BLaER1 treated with 17β-estradiol and CSF1 and Interleukin-3, amounts not matched to agents 10 nM and 100 nM (cell line): ENCODE measurements at regions not wholly inside any gene's neighbourhood (a gene's known extent, or its start where the extent isn't known, plus 50 kb on each side); places are given as distances from the start of the nearest gene placed in this dataset.

Source experiments
- H3K27ac ChIP-seq, 11 experiments: shearing (Covaris generic); formaldehyde crosslinking; 2 replicates each; pipeline ENCODE4 v1.8.1; 2022
- H3K27me3 ChIP-seq, 11 experiments: shearing (Covaris generic); formaldehyde crosslinking; 2 replicates each; pipeline ENCODE4 v1.8.1; 2022
- H3K36me3 ChIP-seq, 11 experiments: shearing (Covaris generic); formaldehyde crosslinking; 2 replicates each; pipeline ENCODE4 v1.8.1; 2022
- H3K4me1 ChIP-seq, 10 experiments: shearing (Covaris generic); formaldehyde crosslinking; 2 replicates each; pipeline ENCODE4 v1.8.1; 2022
- H3K4me2 ChIP-seq, 11 experiments: shearing (Covaris generic); formaldehyde crosslinking; 2 replicates each; pipeline ENCODE4 v1.8.1; 2022
- H3K4me3 ChIP-seq, 10 experiments: shearing (Covaris generic); formaldehyde crosslinking; 2 replicates each; pipeline ENCODE4 v1.8.1; 2022
- H3K9ac ChIP-seq, 11 experiments: shearing (Covaris generic); formaldehyde crosslinking; 2 replicates each; pipeline ENCODE4 v1.8.1; 2022
- H3K9me3 ChIP-seq, 11 experiments: shearing (Covaris generic); formaldehyde crosslinking; replicated peaks in 1 of 11; 2 replicates each; pipeline ENCODE4 v1.8.1; 2022
- H4K20me1 ChIP-seq, 11 experiments: shearing (Covaris generic); formaldehyde crosslinking; 2 replicates each; pipeline ENCODE4 v1.8.1; 2022
- Cebpa-rat ChIP-seq, 11 experiments: shearing (Covaris generic); IDR thresholded peaks; 2 replicates each; pipeline ENCODE4 v1.8.1; 2022

DNA sequence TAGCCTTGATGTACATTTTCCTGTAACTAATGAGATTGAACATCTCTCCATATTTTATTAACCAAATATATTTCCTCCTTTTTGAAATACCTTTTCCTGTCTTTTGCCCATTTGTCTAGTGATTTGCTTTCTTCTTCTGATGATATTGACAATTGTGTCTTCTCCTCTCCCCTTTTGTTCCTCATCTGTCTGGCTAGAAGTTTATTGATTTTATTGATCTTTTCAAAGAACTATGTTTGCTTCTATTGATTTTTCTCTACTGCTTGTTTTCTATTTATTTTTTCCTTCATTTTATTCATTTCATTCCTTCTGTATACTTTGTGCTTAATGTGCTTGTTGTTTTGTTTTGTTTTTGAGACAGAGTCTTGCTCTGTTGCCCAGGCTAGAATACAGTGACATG is 181.4 kb upstream of the SMIM23 start:
- Histone ChIP-seq H3K36me3 (no peaks in the 10 kb centered on the region), H3K9me3 (peaks cover 0 to 8% (median 0%) of the 10 kb centered on the region in 11 experiments; a peak in 4 of 22 replicates), H3K4me2 (no peak overlapping the region), H4K20me1 (no peaks in the 10 kb centered on the region), H3K9ac (no peak overlapping the region), H3K4me1 (peaks cover 14 to 21% (median 17%) of the 10 kb centered on the region in 10 experiments), H3K27me3 (no peaks in the 10 kb centered on the region; a peak in 1 of 22 replicates), H3K27ac (no peak overlapping the region), H3K4me3 (no peak overlapping the region)
- no peak for TF ChIP-seq Cebpa-rat (IDR thresholded peaks at IDR 0.05)

DNA sequence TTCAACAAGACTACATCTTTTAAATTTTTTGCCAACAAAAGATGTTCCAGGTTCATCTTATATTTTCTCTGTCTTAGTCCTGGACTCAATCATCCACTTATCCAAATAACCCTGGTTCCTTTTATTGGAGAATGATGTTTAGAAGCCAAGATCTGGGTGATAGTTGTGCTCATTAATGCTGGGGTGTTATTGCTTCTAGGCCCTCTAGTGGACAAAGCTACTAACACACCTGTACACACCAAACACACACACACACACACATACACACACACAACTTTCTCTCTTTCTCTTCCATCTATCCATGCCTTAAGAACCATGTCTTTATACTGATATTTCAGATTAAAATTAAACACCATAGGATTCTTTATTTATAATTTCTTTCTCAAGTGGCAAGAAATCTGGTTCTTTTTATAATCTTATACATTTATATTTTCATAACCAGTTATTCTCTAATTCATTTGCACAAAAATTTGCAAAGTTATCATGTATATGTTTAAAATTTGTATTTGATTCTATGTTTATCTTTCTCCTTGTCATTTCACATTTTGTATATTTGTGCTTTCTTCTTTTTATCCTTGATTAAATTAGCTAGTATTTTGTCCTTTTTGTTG is 179.1 kb upstream of the SMIM23 start:
- peaks cover 1 to 6% (median 2%) of the 10 kb centered on the region in 10 experiments; a peak in 16 of 20 replicates for H3K4me1 ChIP-seq
- TF ChIP-seq Cebpa-rat (IDR thresholded peaks at IDR 0.05) = no peak

DNA sequence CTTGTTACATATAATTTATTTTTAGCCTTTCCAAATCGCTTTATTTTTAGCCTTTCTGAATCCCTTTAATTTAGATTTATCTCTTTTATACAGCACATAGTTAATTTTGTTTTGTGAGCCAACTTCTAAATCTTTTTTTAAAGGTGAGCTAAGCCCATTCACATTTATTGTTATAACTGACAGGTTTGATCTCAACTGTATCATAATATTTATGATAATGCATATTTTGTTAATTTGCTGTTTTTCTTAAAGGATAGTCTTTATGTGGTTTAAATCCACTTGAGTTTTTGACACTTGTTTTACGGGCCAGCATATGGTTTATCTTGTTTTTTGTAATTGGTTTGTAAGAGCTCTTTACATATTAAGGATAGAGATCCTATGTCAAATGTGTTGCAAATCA is 177.8 kb upstream of the SMIM23 start:
- no peak overlapping the region for H3K9ac ChIP-seq

More for the DNA sequence above, 179.1 kb upstream of the SMIM23 start:
- Histone ChIP-seq H3K27me3 (no peaks in the 10 kb centered on the region; a peak in 1 of 22 replicates), H3K27ac (no peak overlapping the region), H3K4me2 (no peak overlapping the region), H3K9me3 (peaks cover 0 to 8% (median 0%) of the 10 kb centered on the region in 11 experiments; a peak in 4 of 22 replicates), H3K4me3 (no peak overlapping the region), H4K20me1 (no peaks in the 10 kb centered on the region), H3K36me3 (no peaks in the 10 kb centered on the region), H3K9ac (no peak overlapping the region)

DNA sequence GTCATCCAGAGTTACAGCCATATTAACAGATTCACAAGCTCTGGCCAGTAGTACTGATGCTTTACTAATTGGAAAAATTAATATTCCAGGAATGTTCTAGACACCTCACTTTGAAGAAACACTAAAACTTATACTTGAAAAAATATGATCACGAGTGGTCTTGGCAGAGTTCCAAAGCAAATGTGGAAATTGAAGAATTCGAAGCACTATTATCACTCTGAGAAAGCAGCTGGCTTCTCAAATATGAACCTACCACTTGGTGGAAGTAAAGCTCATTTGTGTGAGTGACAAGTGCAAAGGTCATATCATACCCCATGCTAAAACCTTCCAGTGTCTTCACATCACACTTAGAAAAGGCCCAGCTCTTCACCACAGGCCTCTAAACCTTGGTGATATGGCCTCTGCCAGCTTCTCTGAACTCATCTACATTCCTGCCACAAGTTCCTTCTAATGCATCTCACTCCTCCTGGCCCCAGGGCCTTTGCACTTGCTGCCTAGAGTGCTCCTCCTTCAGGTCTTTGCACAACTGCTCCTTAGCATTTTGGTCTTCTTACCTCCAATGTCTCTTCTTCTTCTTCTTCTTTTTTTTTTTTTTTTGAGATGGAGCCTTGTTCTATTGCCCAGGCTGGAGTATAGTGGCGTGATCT is 175.7 kb upstream of the SMIM23 start:
- peaks cover 0 to 8% (median 0%) of the 10 kb centered on the region in 11 experiments; a peak in 4 of 22 replicates for H3K9me3 ChIP-seq
- H3K4me1 ChIP-seq = no peaks in the 10 kb centered on the region
- no peaks in the 10 kb centered on the region for H4K20me1 ChIP-seq
- H3K9ac ChIP-seq = no peak overlapping the region
- no peaks in the 10 kb centered on the region for H3K36me3 ChIP-seq
- H3K27ac ChIP-seq = no peak overlapping the region
- no peak for TF ChIP-seq Cebpa-rat (IDR thresholded peaks at IDR 0.05)
- H3K4me3 ChIP-seq = no peak overlapping the region
- H3K27me3 ChIP-seq = no peaks in the 10 kb centered on the region; a peak in 1 of 22 replicates
- H3K4me2 ChIP-seq = no peak overlapping the region

More for the DNA sequence above, 177.8 kb upstream of the SMIM23 start:
- H3K9me3 ChIP-seq = peaks cover 0 to 8% (median 0%) of the 10 kb centered on the region in 11 experiments; a peak in 4 of 22 replicates
- H3K4me3 ChIP-seq = no peak overlapping the region
- H3K4me2 ChIP-seq = no peak overlapping the region
- H3K27me3 ChIP-seq = no peaks in the 10 kb centered on the region; a peak in 1 of 22 replicates
- H3K4me1 ChIP-seq = no peaks in the 10 kb centered on the region
- no peaks in the 10 kb centered on the region for H3K36me3 ChIP-seq
- TF ChIP-seq Cebpa-rat (IDR thresholded peaks at IDR 0.05) = no peak
- H3K27ac ChIP-seq = no peak overlapping the region
- no peaks in the 10 kb centered on the region for H4K20me1 ChIP-seq

DNA sequence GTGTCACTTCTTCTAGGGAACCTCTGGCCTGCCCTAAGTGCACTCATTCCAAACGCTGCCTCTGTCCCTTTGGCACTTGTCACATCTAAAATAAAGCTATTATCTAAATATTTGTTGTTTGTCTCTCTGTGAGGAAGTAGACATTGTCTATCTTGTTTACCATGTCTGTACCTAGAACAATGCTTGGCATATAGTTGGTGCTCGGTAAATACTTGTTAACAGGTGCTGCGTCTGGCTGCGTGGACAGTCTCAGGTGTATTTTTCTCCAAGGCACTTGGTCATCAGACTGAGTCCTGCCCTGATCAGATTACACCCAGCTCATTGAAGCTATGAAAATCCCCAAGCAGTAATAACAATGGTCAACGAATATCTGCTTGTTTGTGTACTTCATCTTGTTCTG is 174.9 kb upstream of the SMIM23 start:
- H4K20me1 ChIP-seq = no peaks in the 10 kb centered on the region
- no peaks in the 10 kb centered on the region for H3K36me3 ChIP-seq
- no peak for TF ChIP-seq Cebpa-rat (IDR thresholded peaks at IDR 0.05)
- no peaks in the 10 kb centered on the region for H3K4me1 ChIP-seq
- no peaks in the 10 kb centered on the region; a peak in 1 of 22 replicates for H3K27me3 ChIP-seq
- peaks cover 0 to 8% (median 0%) of the 10 kb centered on the region in 11 experiments; a peak in 4 of 22 replicates for H3K9me3 ChIP-seq
- H3K4me2 ChIP-seq = no peak overlapping the region
- no peak overlapping the region for H3K4me3 ChIP-seq
- no peak overlapping the region for H3K27ac ChIP-seq
- H3K9ac ChIP-seq = no peak overlapping the region

DNA sequence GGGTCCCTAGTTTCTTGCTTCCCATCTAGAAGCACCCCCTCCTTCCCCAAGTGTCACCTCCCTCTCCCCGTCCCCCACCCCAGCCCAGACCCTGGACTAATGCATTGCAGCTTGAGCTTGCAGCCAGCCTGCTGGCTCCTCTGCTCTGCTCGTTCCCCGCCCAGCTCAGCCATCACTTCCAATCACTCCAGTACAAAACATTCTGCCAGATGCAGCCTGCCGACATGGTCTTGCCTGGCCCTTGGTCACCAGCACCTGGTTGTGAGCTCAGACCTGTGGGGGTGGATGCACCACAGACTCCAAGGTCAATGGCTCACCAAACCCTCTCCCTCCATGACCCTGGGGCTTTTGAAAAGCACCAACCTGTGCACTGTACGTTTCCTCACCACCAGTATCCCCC is 172.9 kb upstream of the SMIM23 start:
- Histone ChIP-seq H3K9ac (no peak overlapping the region), H3K27me3 (no peaks in the 10 kb centered on the region), H3K27ac (no peak overlapping the region), H3K4me1 (peaks cover 0 to 7% (median 0%) of the 10 kb centered on the region in 10 experiments; a peak in 2 of 20 replicates), H3K4me2 (no peak overlapping the region), H4K20me1 (no peaks in the 10 kb centered on the region), H3K4me3 (no peak overlapping the region), H3K9me3 (0 out of 22 replicates have a peak, but pooled peaks cover 0 to under 1% (median 0%) of the 10 kb centered on the region in 11 experiments), H3K36me3 (no peaks in the 10 kb centered on the region)
- no peak for TF ChIP-seq Cebpa-rat (IDR thresholded peaks at IDR 0.05)

DNA sequence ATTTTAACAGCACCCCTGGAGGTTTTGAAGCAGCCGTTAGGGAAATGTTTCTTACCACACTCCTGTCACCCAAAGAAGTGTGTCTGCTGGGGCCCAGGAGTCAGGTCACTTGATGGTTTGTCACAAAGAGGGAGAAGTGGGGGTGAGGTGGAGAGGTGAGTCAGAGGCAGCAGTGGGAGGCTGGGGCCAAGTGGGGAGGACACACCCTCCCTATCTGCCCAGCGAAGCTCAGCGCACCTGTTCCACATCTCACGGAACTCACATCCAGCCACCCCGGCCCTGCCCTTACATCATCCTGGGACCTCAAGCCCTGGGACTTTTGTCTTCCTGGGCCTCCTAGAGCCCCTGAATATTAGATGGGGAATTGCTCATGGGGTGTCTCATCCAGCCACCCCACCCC is 171.1 kb upstream of the SMIM23 start:
- Histone ChIP-seq H3K27me3 (no peaks in the 10 kb centered on the region), H4K20me1 (no peaks in the 10 kb centered on the region), H3K4me1 (peaks cover 0 to 7% (median 0%) of the 10 kb centered on the region in 10 experiments; a peak in 2 of 20 replicates), H3K27ac (no peak overlapping the region), H3K4me3 (no peak overlapping the region), H3K9me3 (no peaks in the 10 kb centered on the region), H3K4me2 (no peak overlapping the region), H3K36me3 (no peaks in the 10 kb centered on the region), H3K9ac (no peak overlapping the region)
- no peak for TF ChIP-seq Cebpa-rat (IDR thresholded peaks at IDR 0.05)

DNA sequence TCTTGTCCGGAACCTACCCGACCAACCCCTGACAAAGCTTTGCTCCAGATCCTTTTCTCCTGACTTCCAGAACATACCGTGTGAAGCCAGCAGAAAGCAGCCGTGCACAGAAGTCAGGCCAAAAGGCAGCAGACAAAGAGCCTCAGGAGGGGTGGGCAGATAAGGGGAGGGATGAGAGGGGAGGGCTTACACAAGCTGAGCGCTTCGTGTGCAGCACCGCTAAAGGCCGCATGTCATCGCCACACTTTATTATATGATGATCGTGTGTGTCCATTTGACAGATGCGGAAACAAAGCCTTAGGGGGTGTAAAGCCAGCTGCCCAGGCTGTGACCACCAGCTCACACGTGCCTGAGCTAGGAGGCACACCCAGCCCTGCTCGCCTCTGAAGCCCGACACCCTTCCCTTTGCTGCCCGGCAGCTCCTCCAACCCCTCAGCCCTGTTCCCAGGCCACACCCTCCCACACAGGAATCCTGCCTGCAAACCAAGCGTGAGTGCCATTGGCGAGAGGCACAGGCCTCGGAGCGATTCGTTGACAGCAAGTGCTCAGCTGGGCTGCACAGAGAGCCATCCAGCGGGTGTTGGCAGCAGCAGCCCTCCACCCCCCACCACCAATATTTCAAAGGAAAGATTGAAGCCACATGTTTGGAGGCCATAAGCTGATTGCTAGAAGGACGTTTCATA is 170.5 kb upstream of the SMIM23 start:
- no peak overlapping the region for H3K27ac ChIP-seq
- H3K9ac ChIP-seq = no peak overlapping the region
- H3K9me3 ChIP-seq = no peaks in the 10 kb centered on the region
- no peaks in the 10 kb centered on the region for H3K27me3 ChIP-seq
- peaks cover 0 to 7% (median 0%) of the 10 kb centered on the region in 10 experiments; a peak in 2 of 20 replicates for H3K4me1 ChIP-seq
- TF ChIP-seq Cebpa-rat (IDR thresholded peaks at IDR 0.05) = no peak
- no peak overlapping the region for H3K4me2 ChIP-seq
- H3K36me3 ChIP-seq = no peaks in the 10 kb centered on the region
- H4K20me1 ChIP-seq = no peaks in the 10 kb centered on the region
- H3K4me3 ChIP-seq = no peak overlapping the region
